DOHH2 (cell line): ENCODE measurements at regions not wholly inside any gene's neighbourhood (a gene's known extent, or its start where the extent isn't known, plus 50 kb on each side); places are given as distances from the start of the nearest gene placed in this dataset.

ENCODE experiments used
- H3F3A ChIP-seq: fragments of 200-600 bp; sonication (generic), shearing (Covaris generic); 2 replicates; pipeline ENCODE4 v1.6.0; 2016; ENCODE audit warnings: antibody characterized with exemption, mild to moderate bottlenecking; ENCODE audit not compliant: control insufficient read depth, insufficient read depth
- H3K27ac ChIP-seq: fragments of 200-600 bp; sonication (generic); 2 replicates; pipeline ENCODE4 v1.5.1; 2014; ENCODE audit warnings: low read depth, mild to moderate bottlenecking, low read length, moderate library complexity
- H3K27me3 ChIP-seq: fragments of 200-600 bp; sonication (generic); 2 replicates; pipeline ENCODE4 v1.6.1; 2014; ENCODE audit warnings: mild to moderate bottlenecking, low read length, mixed read lengths; ENCODE audit not compliant: control insufficient read depth
- H3K36me3 ChIP-seq: fragments of 200-600 bp; sonication (generic); 2 replicates; pipeline ENCODE4 v1.6.1; 2014; ENCODE audit warnings: mild to moderate bottlenecking, low read length, moderate library complexity, mixed read lengths; ENCODE audit not compliant: control insufficient read depth
- H3K4me1 ChIP-seq: fragments of 200-600 bp; sonication (generic); 2 replicates; pipeline ENCODE4 v1.6.1; 2014; ENCODE audit warnings: mild to moderate bottlenecking, low read length, mixed read lengths; ENCODE audit not compliant: control insufficient read depth
- H3K4me2 ChIP-seq: fragments of 200-600 bp; sonication (generic); 2 replicates; pipeline ENCODE4 v1.6.0; 2014; ENCODE audit warnings: mild to moderate bottlenecking, low read length, moderate library complexity
- H3K4me3 ChIP-seq: fragments of 200-600 bp; sonication (generic); 2 replicates; pipeline ENCODE4 v1.5.1; 2014; ENCODE audit warnings: mild to moderate bottlenecking, low read length, mixed read lengths
- H3K79me2 ChIP-seq: fragments of 200-600 bp; sonication (generic); 2 replicates; pipeline ENCODE4 v1.6.1; 2014; ENCODE audit warnings: mild to moderate bottlenecking, low read length, mixed read lengths; ENCODE audit not compliant: control insufficient read depth
- H3K9me2 ChIP-seq: fragments of 200-600 bp; sonication (generic); replicated peaks from 2 replicates; pipeline ENCODE4 v1.6.1; 2014; ENCODE audit warnings: mild to moderate bottlenecking, low read length, mixed read lengths; ENCODE audit not compliant: control insufficient read depth
- H3K9me3 ChIP-seq: fragments of 200-600 bp; sonication (generic); 2 replicates; pipeline ENCODE4 v1.6.1; 2014; ENCODE audit warnings: antibody characterized with exemption, low read length, mixed read lengths; ENCODE audit not compliant: control insufficient read depth, insufficient read depth
- H4K20me1 ChIP-seq: fragments of 200-600 bp; sonication (generic); 2 replicates; pipeline ENCODE4 v1.6.0; 2014; ENCODE audit warnings: low read depth, mild to moderate bottlenecking, antibody characterized with exemption, low read length, moderate library complexity; ENCODE audit not compliant: control insufficient read depth, insufficient read depth
- CTCF ChIP-seq: fragments of 200-600 bp; sonication (generic); IDR thresholded peaks from one replicate; pipeline ENCODE4 v1.5.1; 2014; ENCODE audit warnings: antibody characterized with exemption, mild to moderate bottlenecking, low read depth, low read length; ENCODE audit not compliant: poor library complexity, severe bottlenecking
- EZH2phosphoT487 ChIP-seq: fragments of 200-600 bp; sonication (generic); IDR thresholded peaks from 2 replicates; pipeline ENCODE4 v1.6.1; 2017; ENCODE audit warnings: borderline replicate concordance, mild to moderate bottlenecking, antibody characterized with exemption, low read length, moderate library complexity, mixed read lengths

- no peak overlapping the region for H3K27ac ChIP-seq
Measured at GRCh38 chr4:38313175-38313574, 350.8 kb upstream of the KLF3 start.

GRCh38 chr4:38313999-38314561 is 349.9 kb upstream of the KLF3 start:
- Histone ChIP-seq H3K27ac (no peak overlapping the region), H4K20me1 (no peaks in the 10 kb centered on the region), H3F3A (no peaks in the 10 kb centered on the region), H3K79me2 (no peaks in the 10 kb centered on the region), H3K27me3 (peaks cover 35% of the 10 kb centered on the region), H3K4me3 (no peak overlapping the region), H3K4me1 (peaks cover 8% of the 10 kb centered on the region), H3K9me2 (no peaks in the 10 kb centered on the region), H3K36me3 (no peaks in the 10 kb centered on the region), H3K4me2 (no peak overlapping the region), H3K9me3 (no peaks in the 10 kb centered on the region)
- TF ChIP-seq EZH2phosphoT487 (no peak), CTCF (no peak)

More at GRCh38 chr4:38313175-38313574, 350.8 kb upstream of the KLF3 start:
- Histone ChIP-seq H3K4me1 (no peaks in the 10 kb centered on the region), H3K4me3 (no peak overlapping the region), H3K36me3 (no peaks in the 10 kb centered on the region), H3K27me3 (peaks cover 35% of the 10 kb centered on the region), H4K20me1 (no peaks in the 10 kb centered on the region), H3K4me2 (no peak overlapping the region), H3F3A (no peaks in the 10 kb centered on the region), H3K9me2 (no peaks in the 10 kb centered on the region), H3K9me3 (no peaks in the 10 kb centered on the region), H3K79me2 (no peaks in the 10 kb centered on the region)
- TF ChIP-seq EZH2phosphoT487, result no peak
- no peak for TF ChIP-seq CTCF

- Histone ChIP-seq H3K9me2 (no peaks in the 10 kb centered on the region), H4K20me1 (no peaks in the 10 kb centered on the region), H3K36me3 (no peaks in the 10 kb centered on the region), H3K4me2 (no peak overlapping the region), H3K4me1 (peaks cover 14% of the 10 kb centered on the region), H3K4me3 (no peak overlapping the region), H3F3A (no peaks in the 10 kb centered on the region), H3K9me3 (no peaks in the 10 kb centered on the region), H3K79me2 (no peaks in the 10 kb centered on the region), H3K27ac (no peak overlapping the region), H3K27me3 (peaks cover 32% of the 10 kb centered on the region)
- TF ChIP-seq EZH2phosphoT487, result no peak
- no peak for TF ChIP-seq CTCF
Measured at GRCh38 chr4:38314663-38315062, 349.3 kb upstream of the KLF3 start.

GRCh38 chr4:38315286-38315685 is 348.7 kb upstream of the KLF3 start:
- H4K20me1 ChIP-seq, result no peaks in the 10 kb centered on the region
- no peaks in the 10 kb centered on the region for H3K9me2 ChIP-seq
- no peak overlapping the region for H3K27ac ChIP-seq
- no peaks in the 10 kb centered on the region for H3K9me3 ChIP-seq
- H3K27me3 ChIP-seq, result peaks cover 26% of the 10 kb centered on the region
- H3K4me1 ChIP-seq, result peaks cover 18% of the 10 kb centered on the region
- H3F3A ChIP-seq, result no peaks in the 10 kb centered on the region
- no peak for TF ChIP-seq CTCF
- TF ChIP-seq EZH2phosphoT487, result no peak
- H3K4me2 ChIP-seq, result no peak overlapping the region
- no peaks in the 10 kb centered on the region for H3K79me2 ChIP-seq
- no peaks in the 10 kb centered on the region for H3K36me3 ChIP-seq
- no peak overlapping the region for H3K4me3 ChIP-seq
